Iris pigment epithelial cell (primary cell): ENCODE measurements at regions not wholly inside any gene's neighbourhood (a gene's known extent, or its start where the extent isn't known, plus 50 kb on each side); places are given as distances from the start of the nearest gene placed in this dataset.
"Not testable (repeated sequence)": the region's sequence is repeated elsewhere in the genome, so short reads cannot be mapped to it uniquely, and the experiment has no call there.

Experiments used
- DNase-seq: peaks from one replicate; pipeline ENCODE4 v3.0.0-alpha.2; 2011; ENCODE audit warnings: low read depth

- DNase-seq: no peak
These were observed 92.4 kb upstream of the KLF6 start for GRCh38 chr10:3877211-3878000.

GRCh38 chr10:3876350-3876962 lies 91.4 kb upstream of the KLF6 start:
- DNase-seq: no peak

- no peak for DNase-seq
These were observed 90.8 kb upstream of the KLF6 start for GRCh38 chr10:3875842-3876235.

GRCh38 chr10:3874990-3875841 lies 90.2 kb upstream of the KLF6 start:
- no peak for DNase-seq

- not testable (repeated sequence) for DNase-seq
These were observed 89.6 kb upstream of the KLF6 start for GRCh38 chr10:3874610-3874989.

GRCh38 chr10:3873728-3874461 lies 88.9 kb upstream of the KLF6 start:
- DNase-seq: peak; percentile 72

GRCh38 chr10:3872712-3873329 lies 87.8 kb upstream of the KLF6 start:
- DNase-seq: no peak

- no peak for DNase-seq
These were observed 86.5 kb upstream of the KLF6 start for GRCh38 chr10:3871424-3871996.

GRCh38 chr10:3869036-3869435 lies 84.0 kb upstream of the KLF6 start:
- no peak for DNase-seq

- DNase-seq: no peak
These were observed 83.3 kb upstream of the KLF6 start for GRCh38 chr10:3868271-3868664.

GRCh38 chr10:3867454-3868270 lies 82.7 kb upstream of the KLF6 start:
- no peak for DNase-seq

- no peak for DNase-seq
These were observed 81.3 kb upstream of the KLF6 start for GRCh38 chr10:3866332-3866731.

- no peak for DNase-seq
These were observed 80.6 kb upstream of the KLF6 start for GRCh38 chr10:3865565-3865964.

GRCh38 chr10:3861795-3862194 lies 76.8 kb upstream of the KLF6 start:
- no peak for DNase-seq

GRCh38 chr10:3858051-3858845 lies 73.2 kb upstream of the KLF6 start:
- peak; percentile 36 for DNase-seq

- no peak for DNase-seq
These were observed 72.3 kb upstream of the KLF6 start for GRCh38 chr10:3857318-3857717.

GRCh38 chr10:3856593-3856992 lies 71.6 kb upstream of the KLF6 start:
- no peak for DNase-seq

GRCh38 chr10:3853547-3854303 lies 68.7 kb upstream of the KLF6 start:
- peak; percentile 51 for DNase-seq

- no peak for DNase-seq
These were observed 68.0 kb upstream of the KLF6 start for GRCh38 chr10:3853016-3853415.
